PC-3 (cell line): ENCODE measurements at regions not wholly inside any gene's neighbourhood (a gene's known extent, or its start where the extent isn't known, plus 50 kb on each side); places are given as distances from the start of the nearest gene placed in this dataset.

ENCODE experiments used
- CTCF ChIP-seq: fragments of 300-600 bp; sonication (generic); conservative IDR thresholded peaks from 2 replicates; pipeline ENCODE4 v1.5.1; 2017; ENCODE audit warnings: antibody characterized with exemption, low read depth, mild to moderate bottlenecking, low read length
- EZH2phosphoT487 ChIP-seq: fragments of 300-600 bp; sonication (generic); IDR thresholded peaks from 2 replicates; pipeline ENCODE4 v1.6.1; 2018; ENCODE audit warnings: mild to moderate bottlenecking, antibody characterized with exemption, low read length, borderline replicate concordance

GRCh38 chr9:134585746-134586706 lies 55.6 kb upstream of the COL5A1 start:
- TF ChIP-seq CTCF (0 out of 2 replicates have a peak, but pooled peaks have one; percentile 15), EZH2phosphoT487 (no peak)
